SU-DHL-6 (cell line): ENCODE measurements at regions not wholly inside any gene's neighbourhood (a gene's known extent, or its start where the extent isn't known, plus 50 kb on each side); places are given as distances from the start of the nearest gene placed in this dataset.

Experiments
- H2AFZ ChIP-seq: fragments of 200-600 bp; sonication (generic); 2 replicates; pipeline ENCODE4 v1.6.1; 2014; ENCODE audit warnings: low read depth, mild to moderate bottlenecking, moderate library complexity, mixed read lengths, antibody characterized with exemption, low read length; ENCODE audit not compliant: severe bottlenecking
- H3F3A ChIP-seq: fragments of 200-600 bp; shearing (Covaris generic); 2 replicates; pipeline ENCODE4 v1.6.0; 2016; ENCODE audit warnings: antibody characterized with exemption, mild to moderate bottlenecking; ENCODE audit not compliant: insufficient read depth
- H3K27ac ChIP-seq: fragments of 200-600 bp; sonication (generic); 2 replicates; pipeline ENCODE4 v1.5.1; 2016; ENCODE audit warnings: low read depth, mild to moderate bottlenecking, low read length, moderate library complexity, mixed read lengths
- H3K27me3 ChIP-seq: fragments of 200-600 bp; sonication (generic), shearing (Covaris generic); 2 replicates; pipeline ENCODE4 v1.6.0; 2014; ENCODE audit warnings: mild to moderate bottlenecking, low read length
- H3K36me3 ChIP-seq: fragments of 200-600 bp; sonication (generic); 2 replicates; pipeline ENCODE4 v1.6.1; 2014; ENCODE audit warnings: mild to moderate bottlenecking, low read length, mixed read lengths
- H3K4me2 ChIP-seq: fragments of 300-600, 200-600 bp; shearing (Covaris generic), sonication (generic); 2 replicates; pipeline ENCODE4 v1.6.0; 2014; ENCODE audit warnings: low read length, low read depth, mild to moderate bottlenecking; ENCODE audit not compliant: poor library complexity, severe bottlenecking
- H3K4me3 ChIP-seq: fragments of 200-600 bp; sonication (generic); 2 replicates; pipeline ENCODE4 v1.5.1; 2014; ENCODE audit warnings: antibody characterized with exemption, low read length, mild to moderate bottlenecking, mixed read lengths; ENCODE audit not compliant: insufficient read depth, poor library complexity, severe bottlenecking
- H3K79me2 ChIP-seq: fragments of 200-600 bp; sonication (generic); 2 replicates; pipeline ENCODE4 v1.6.1; 2014; ENCODE audit warnings: mild to moderate bottlenecking, low read length, moderate library complexity; ENCODE audit not compliant: insufficient read depth
- H3K9ac ChIP-seq: fragments of 200-600 bp; sonication (generic); 2 replicates; pipeline ENCODE4 v1.7.0; 2014; ENCODE audit warnings: mild to moderate bottlenecking, low read length
- H3K9me2 ChIP-seq: fragments of 200-600 bp; sonication (generic); replicated peaks from 2 replicates; pipeline ENCODE4 v1.6.1; 2014; ENCODE audit warnings: low read length; ENCODE audit not compliant: insufficient read depth
- H3K9me3 ChIP-seq: fragments of 200-600 bp; sonication (generic); 2 replicates; pipeline ENCODE4 v1.6.1; 2014; ENCODE audit warnings: low read length, mixed read lengths; ENCODE audit not compliant: insufficient read depth
- H4K20me1 ChIP-seq: fragments of 200-600 bp; sonication (generic); 2 replicates; pipeline ENCODE4 v1.6.1; 2014; ENCODE audit warnings: low read depth, mild to moderate bottlenecking, antibody characterized with exemption, low read length, moderate library complexity, mixed read lengths
- CTCF ChIP-seq: fragments of 200-600 bp; sonication (generic); IDR thresholded peaks from one replicate; pipeline ENCODE4 v1.5.1; 2017; ENCODE audit warnings: antibody characterized with exemption, mild to moderate bottlenecking, low read length, moderate library complexity; ENCODE audit not compliant: insufficient read depth, poor library complexity, severe bottlenecking
- EZH2phosphoT487 ChIP-seq: fragments of 200-600 bp; sonication (generic), shearing (Covaris generic); conservative IDR thresholded peaks from 2 replicates; pipeline ENCODE4 v1.6.1; 2018; ENCODE audit warnings: mild to moderate bottlenecking, antibody characterized with exemption, low read length, moderate library complexity, mixed read lengths

GRCh38 chr7:49111706-49112105 is 187.4 kb downstream of the CDC14C start:
- Histone ChIP-seq H3K36me3 (no peaks in the 10 kb centered on the region), H3K9me2 (no peaks in the 10 kb centered on the region), H2AFZ (no peak overlapping the region), H3F3A (no peaks in the 10 kb centered on the region), H3K9ac (no peak overlapping the region), H3K9me3 (no peaks in the 10 kb centered on the region; the same call in 1 of the 2 replicates), H3K79me2 (no peaks in the 10 kb centered on the region), H3K4me2 (no peak overlapping the region), H4K20me1 (no peaks in the 10 kb centered on the region), H3K27ac (no peak overlapping the region), H3K27me3 (no peaks in the 10 kb centered on the region), H3K4me3 (no peak overlapping the region)
- TF ChIP-seq EZH2phosphoT487 (no peak), CTCF (no peak)

GRCh38 chr7:49112222-49112621 is 187.9 kb downstream of the CDC14C start:
- no peaks in the 10 kb centered on the region for H3F3A ChIP-seq
- no peaks in the 10 kb centered on the region for H3K36me3 ChIP-seq
- H3K9me2 ChIP-seq = no peaks in the 10 kb centered on the region
- H3K27me3 ChIP-seq = no peaks in the 10 kb centered on the region
- no peaks in the 10 kb centered on the region; the same call in 1 of the 2 replicates for H3K9me3 ChIP-seq
- H3K9ac ChIP-seq = no peak overlapping the region
- no peak overlapping the region for H2AFZ ChIP-seq
- TF ChIP-seq EZH2phosphoT487 (no peak), CTCF (no peak)
- H3K27ac ChIP-seq = no peak overlapping the region
- H3K4me3 ChIP-seq = no peak overlapping the region
- H3K79me2 ChIP-seq = no peaks in the 10 kb centered on the region
- H3K4me2 ChIP-seq = no peak overlapping the region
- no peaks in the 10 kb centered on the region for H4K20me1 ChIP-seq

- H3K9ac ChIP-seq = no peak overlapping the region
- H3K4me2 ChIP-seq = no peak overlapping the region
- H3K36me3 ChIP-seq = no peaks in the 10 kb centered on the region
- no peak overlapping the region for H3K27ac ChIP-seq
- no peaks in the 10 kb centered on the region for H4K20me1 ChIP-seq
- H3F3A ChIP-seq = no peaks in the 10 kb centered on the region
- H3K79me2 ChIP-seq = no peaks in the 10 kb centered on the region
- TF ChIP-seq EZH2phosphoT487 = no peak
- no peaks in the 10 kb centered on the region; the same call in 1 of the 2 replicates for H3K9me3 ChIP-seq
- no peak overlapping the region for H3K4me3 ChIP-seq
- H3K27me3 ChIP-seq = no peaks in the 10 kb centered on the region
- no peaks in the 10 kb centered on the region for H3K9me2 ChIP-seq
- no peak overlapping the region for H2AFZ ChIP-seq
Observed at GRCh38 chr7:49112647-49113046, 188.3 kb downstream of the CDC14C start.

- H2AFZ ChIP-seq = no peak overlapping the region
- H3F3A ChIP-seq = no peaks in the 10 kb centered on the region
- no peaks in the 10 kb centered on the region for H3K27me3 ChIP-seq
- H3K9me3 ChIP-seq = no peaks in the 10 kb centered on the region
- H3K36me3 ChIP-seq = no peaks in the 10 kb centered on the region
- no peaks in the 10 kb centered on the region for H4K20me1 ChIP-seq
- TF ChIP-seq CTCF (no peak), EZH2phosphoT487 (no peak)
- no peak overlapping the region for H3K4me3 ChIP-seq
- no peak overlapping the region for H3K27ac ChIP-seq
- H3K79me2 ChIP-seq = no peaks in the 10 kb centered on the region
- H3K9ac ChIP-seq = no peak overlapping the region
- H3K4me2 ChIP-seq = no peak overlapping the region
- no peaks in the 10 kb centered on the region for H3K9me2 ChIP-seq
Observed at GRCh38 chr7:49119706-49120105, 195.4 kb downstream of the CDC14C start.
